ENCODE measurements at regions not wholly inside any gene's neighbourhood (a gene's known extent, or its start where the extent isn't known, plus 50 kb on each side); places are given as distances from the start of the nearest gene placed in this dataset.

DNA sequence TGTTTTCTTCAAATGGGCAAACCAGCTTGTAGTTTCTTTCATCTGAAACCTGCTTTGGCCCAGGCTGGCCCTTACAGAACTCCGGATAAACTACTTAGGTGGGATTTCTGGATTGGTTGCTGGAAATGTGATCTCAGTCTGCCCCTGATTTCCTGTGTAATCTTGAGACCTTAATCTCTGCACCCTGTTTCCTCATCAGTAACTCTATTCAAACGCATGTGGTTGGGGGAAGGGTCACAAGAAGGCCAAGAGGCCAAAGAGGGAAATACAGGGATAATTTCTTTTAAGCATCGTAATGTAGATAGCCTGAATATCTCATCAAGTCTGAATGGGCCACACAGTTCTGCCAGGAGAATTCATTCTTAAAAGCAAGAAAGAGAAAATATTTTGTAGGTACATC is 483.6 kb downstream of the LTN1 start:
- TF ChIP-seq, protein P1, sequence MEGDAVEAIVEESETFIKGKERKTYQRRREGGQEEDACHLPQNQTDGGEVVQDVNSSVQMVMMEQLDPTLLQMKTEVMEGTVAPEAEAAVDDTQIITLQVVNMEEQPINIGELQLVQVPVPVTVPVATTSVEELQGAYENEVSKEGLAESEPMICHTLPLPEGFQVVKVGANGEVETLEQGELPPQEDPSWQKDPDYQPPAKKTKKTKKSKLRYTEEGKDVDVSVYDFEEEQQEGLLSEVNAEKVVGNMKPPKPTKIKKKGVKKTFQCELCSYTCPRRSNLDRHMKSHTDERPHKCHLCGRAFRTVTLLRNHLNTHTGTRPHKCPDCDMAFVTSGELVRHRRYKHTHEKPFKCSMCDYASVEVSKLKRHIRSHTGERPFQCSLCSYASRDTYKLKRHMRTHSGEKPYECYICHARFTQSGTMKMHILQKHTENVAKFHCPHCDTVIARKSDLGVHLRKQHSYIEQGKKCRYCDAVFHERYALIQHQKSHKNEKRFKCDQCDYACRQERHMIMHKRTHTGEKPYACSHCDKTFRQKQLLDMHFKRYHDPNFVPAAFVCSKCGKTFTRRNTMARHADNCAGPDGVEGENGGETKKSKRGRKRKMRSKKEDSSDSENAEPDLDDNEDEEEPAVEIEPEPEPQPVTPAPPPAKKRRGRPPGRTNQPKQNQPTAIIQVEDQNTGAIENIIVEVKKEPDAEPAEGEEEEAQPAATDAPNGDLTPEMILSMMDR (IDR thresholded peaks at IDR 0.05; ENCODE audit: poor library complexity), result no peak
- TF ChIP-seq EZH2phosphoT487 (IDR thresholded peaks at IDR 0.05; ENCODE audit: low read depth, severe bottlenecking, unreplicated experiment) (no peak), EZH2 (IDR thresholded peaks at IDR 0.05; ENCODE audit: borderline replicate concordance) (no peak)
